GM12878 (cell line): ENCODE measurements at regions not wholly inside any gene's neighbourhood (a gene's known extent, or its start where the extent isn't known, plus 50 kb on each side); places are given as distances from the start of the nearest gene placed in this dataset.

Source experiments
- BHLHE40 ChIP-seq, 2 experiments: fragments of 450-650 bp in 1 of 2; IDR thresholded peaks; 2 replicates each; pipeline ENCODE4 v1.6.1; 2011 to 2017; ENCODE audit warnings: low read depth in 2 of 2, borderline replicate concordance in 1 of 2, improper control_type of control experiment in 1 of 2, low read length in 1 of 2, mild to moderate bottlenecking in 1 of 2
- CBX3 ChIP-seq: fragments of 200-600 bp; sonication (generic); IDR thresholded peaks from 2 replicates; pipeline ENCODE4 v1.6.1; 2016; ENCODE audit warnings: low read depth, borderline replicate concordance
- CTCF ChIP-seq, 3 experiments: IDR thresholded peaks in 2 of 3; conservative IDR thresholded peaks in 1 of 3; 2 replicates each; pipeline ENCODE4 v1.5.1; 2011; ENCODE audit warnings: low read depth in 3 of 3, low read length in 3 of 3, mild to moderate bottlenecking in 3 of 3, control low read depth in 2 of 3, moderate library complexity in 2 of 3, inconsistent platforms in 1 of 3, mixed read lengths in 1 of 3; ENCODE audit not compliant: control insufficient read depth in 2 of 3, insufficient read depth in 1 of 3; ENCODE audit errors: extremely low read depth in 1 of 3
- EP300 ChIP-seq, 2 experiments: fragments of 150-350 bp in 1 of 2; IDR thresholded peaks; 2 replicates each; pipeline ENCODE4 v1.6.1; 2011 to 2012; ENCODE audit warnings: low read depth in 2 of 2, low read length in 2 of 2, borderline replicate concordance in 1 of 2, improper control_type of control experiment in 1 of 2, inconsistent platforms in 1 of 2; ENCODE audit not compliant: control insufficient read depth in 1 of 2
- GABPA ChIP-seq: IDR thresholded peaks from 2 replicates; pipeline ENCODE4 v1.6.1; 2014; ENCODE audit warnings: antibody characterized with exemption, low read depth, mild to moderate bottlenecking, inconsistent platforms
- JUNB ChIP-seq: IDR thresholded peaks from 2 replicates; pipeline ENCODE4 v1.6.1; 2016; ENCODE audit warnings: antibody characterized with exemption, mild to moderate bottlenecking
- LARP7 ChIP-seq: fragments of 450-650 bp; IDR thresholded peaks from 2 replicates; pipeline ENCODE4 v1.6.1; 2017; ENCODE audit warnings: mild to moderate bottlenecking
- MYC ChIP-seq: IDR thresholded peaks from 2 replicates; pipeline ENCODE4 v1.6.1; 2011; ENCODE audit warnings: mild to moderate bottlenecking, low read length, moderate library complexity, inconsistent platforms; ENCODE audit not compliant: insufficient read depth, insufficient replicate concordance, insufficient read length, severe bottlenecking
- PKNOX1 ChIP-seq: fragments of 450-650 bp; IDR thresholded peaks from 2 replicates; pipeline ENCODE4 v1.6.1; 2016; ENCODE audit warnings: mild to moderate bottlenecking
- POLR2A ChIP-seq: IDR thresholded peaks from 2 replicates; pipeline ENCODE4 v1.6.1; 2011; ENCODE audit warnings: low read depth, mild to moderate bottlenecking, low read length
- RCOR1 ChIP-seq: conservative IDR thresholded peaks from 2 replicates; pipeline ENCODE4 v1.6.1; 2012; ENCODE audit warnings: low read depth, low read length, improper control_type of control experiment
- TAF1 ChIP-seq: IDR thresholded peaks from 2 replicates; pipeline ENCODE4 v1.6.1; 2011; ENCODE audit warnings: mild to moderate bottlenecking, low read depth, low read length, borderline replicate concordance
- ZNF274 ChIP-seq: IDR thresholded peaks from one replicate; pipeline ENCODE4 v1.8.0; 2011; ENCODE audit not compliant: insufficient read length, insufficient read depth

DNA sequence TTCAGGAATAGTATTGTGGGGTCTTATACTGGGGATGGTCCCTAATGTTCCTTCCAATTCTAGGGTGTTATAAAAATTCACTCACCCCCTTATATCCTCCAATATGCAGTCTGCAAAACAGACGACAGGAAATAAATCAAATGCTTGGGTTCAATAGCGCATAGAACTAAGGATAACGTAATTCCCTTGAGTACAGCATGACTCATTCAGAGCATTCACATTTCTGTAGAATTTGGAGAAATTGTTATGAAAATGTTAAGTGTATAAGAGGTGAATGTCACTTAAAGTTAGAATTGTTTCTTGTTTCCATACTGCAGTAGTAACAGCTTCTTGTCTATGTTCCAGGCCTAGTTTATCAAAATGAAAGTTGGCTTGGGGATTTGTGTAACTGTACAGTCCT lies 271.4 kb downstream of the RPS29 start:
- TF ChIP-seq POLR2A = no peak
- TF ChIP-seq CTCF (IDR thresholded peaks at IDR 0.05 in 2 of 3, conservative IDR thresholded peaks at IDR 0.05 in 1 of 3; ENCODE audit: control insufficient read depth in 2 of 3, extremely low read depth in 1 of 3, insufficient read depth in 1 of 3, low read depth in 3 of 3, low read length in 3 of 3) = no peak
- no peak for TF ChIP-seq RCOR1
- no peak for TF ChIP-seq ZNF274
- TF ChIP-seq BHLHE40 (IDR thresholded peaks at IDR 0.05; ENCODE audit: borderline replicate concordance in 1 of 2, low read depth in 2 of 2, low read length in 1 of 2) = no peak
- TF ChIP-seq CBX3 = no peak
- no peak for TF ChIP-seq JUNB
- TF ChIP-seq GABPA = no peak
- no peak for TF ChIP-seq PKNOX1
- no peak for TF ChIP-seq LARP7
- no peak for TF ChIP-seq MYC
- TF ChIP-seq EP300 (IDR thresholded peaks at IDR 0.05; ENCODE audit: borderline replicate concordance in 1 of 2, control insufficient read depth in 1 of 2, low read depth in 2 of 2, low read length in 2 of 2) = no peak
- TF ChIP-seq TAF1 = no peak
